ENCODE measurements at regions not wholly inside any gene's neighbourhood (a gene's known extent, or its start where the extent isn't known, plus 50 kb on each side); places are given as distances from the start of the nearest gene placed in this dataset.

DNA sequence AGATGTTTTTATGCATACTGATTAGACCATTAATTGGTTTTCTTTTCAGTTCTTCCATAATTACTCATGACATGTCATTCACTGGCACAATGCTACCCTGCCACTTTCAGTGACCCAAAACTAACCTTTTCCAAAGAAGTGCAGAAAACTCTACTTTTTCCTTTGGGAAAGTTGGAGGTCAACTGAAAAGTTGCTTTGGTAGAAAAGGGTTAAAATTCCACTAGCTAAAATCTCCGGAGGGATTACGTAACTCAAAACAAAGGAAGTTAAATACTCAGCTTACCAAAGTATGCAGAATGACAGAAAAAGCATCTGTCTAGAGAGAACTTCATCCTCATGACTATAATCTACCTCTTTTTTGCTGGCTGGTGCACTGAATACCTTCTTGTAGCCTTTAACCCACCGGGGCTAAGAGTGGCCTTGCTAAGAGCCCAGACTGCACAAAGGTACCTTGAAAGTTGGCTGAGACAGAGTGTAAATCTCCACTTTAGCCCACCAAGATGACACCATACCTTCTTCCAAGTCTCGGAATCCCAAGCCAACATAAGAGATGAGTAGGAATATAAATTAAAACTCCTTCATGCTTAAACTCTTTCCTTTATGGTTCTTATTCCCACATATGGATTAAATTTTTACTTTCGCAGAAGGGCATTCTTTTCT lies 1099.5 kb upstream of the INTU start:
- TF ChIP-seq, protein P1, sequence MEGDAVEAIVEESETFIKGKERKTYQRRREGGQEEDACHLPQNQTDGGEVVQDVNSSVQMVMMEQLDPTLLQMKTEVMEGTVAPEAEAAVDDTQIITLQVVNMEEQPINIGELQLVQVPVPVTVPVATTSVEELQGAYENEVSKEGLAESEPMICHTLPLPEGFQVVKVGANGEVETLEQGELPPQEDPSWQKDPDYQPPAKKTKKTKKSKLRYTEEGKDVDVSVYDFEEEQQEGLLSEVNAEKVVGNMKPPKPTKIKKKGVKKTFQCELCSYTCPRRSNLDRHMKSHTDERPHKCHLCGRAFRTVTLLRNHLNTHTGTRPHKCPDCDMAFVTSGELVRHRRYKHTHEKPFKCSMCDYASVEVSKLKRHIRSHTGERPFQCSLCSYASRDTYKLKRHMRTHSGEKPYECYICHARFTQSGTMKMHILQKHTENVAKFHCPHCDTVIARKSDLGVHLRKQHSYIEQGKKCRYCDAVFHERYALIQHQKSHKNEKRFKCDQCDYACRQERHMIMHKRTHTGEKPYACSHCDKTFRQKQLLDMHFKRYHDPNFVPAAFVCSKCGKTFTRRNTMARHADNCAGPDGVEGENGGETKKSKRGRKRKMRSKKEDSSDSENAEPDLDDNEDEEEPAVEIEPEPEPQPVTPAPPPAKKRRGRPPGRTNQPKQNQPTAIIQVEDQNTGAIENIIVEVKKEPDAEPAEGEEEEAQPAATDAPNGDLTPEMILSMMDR (IDR thresholded peaks at IDR 0.05): no peak
- TF ChIP-seq POLR2A (IDR thresholded peaks at IDR 0.05) (no peak), POLR2AphosphoS5 (IDR thresholded peaks at IDR 0.05; ENCODE audit: insufficient read depth in 1 of 2, low read depth in 1 of 2) (no peak)
